GM12878 (cell line): ENCODE measurements at regions not wholly inside any gene's neighbourhood (a gene's known extent, or its start where the extent isn't known, plus 50 kb on each side); places are given as distances from the start of the nearest gene placed in this dataset.

ENCODE experiments used
- CUX1 ChIP-seq: IDR thresholded peaks from 2 replicates; pipeline ENCODE4 v1.6.1; 2012; ENCODE audit warnings: improper control_type of control experiment, low read depth, low read length; ENCODE audit not compliant: insufficient replicate concordance
- MXI1 ChIP-seq: fragments of 150-350 bp; IDR thresholded peaks from 2 replicates; pipeline ENCODE4 v1.6.1; 2011; ENCODE audit warnings: low read depth, mild to moderate bottlenecking, inconsistent platforms, low read length, improper control_type of control experiment

GRCh38 chr4:138592796-138593195 lies 350.6 kb upstream of the SLC7A11 start:
- no peak for TF ChIP-seq CUX1
- no peak for TF ChIP-seq MXI1
